Activated CD8-positive, alpha-beta memory T cell treated with anti-CD3 and anti-CD28 coated beads, Interleukin-2, amount 50 U/mL, for 48 hours (primary cell): ENCODE measurements at regions not wholly inside any gene's neighbourhood (a gene's known extent, or its start where the extent isn't known, plus 50 kb on each side); places are given as distances from the start of the nearest gene placed in this dataset.

Experiments
- DNase-seq: peaks from one replicate; pipeline ENCODE4 v3.0.0-alpha.2; 2020

DNA sequence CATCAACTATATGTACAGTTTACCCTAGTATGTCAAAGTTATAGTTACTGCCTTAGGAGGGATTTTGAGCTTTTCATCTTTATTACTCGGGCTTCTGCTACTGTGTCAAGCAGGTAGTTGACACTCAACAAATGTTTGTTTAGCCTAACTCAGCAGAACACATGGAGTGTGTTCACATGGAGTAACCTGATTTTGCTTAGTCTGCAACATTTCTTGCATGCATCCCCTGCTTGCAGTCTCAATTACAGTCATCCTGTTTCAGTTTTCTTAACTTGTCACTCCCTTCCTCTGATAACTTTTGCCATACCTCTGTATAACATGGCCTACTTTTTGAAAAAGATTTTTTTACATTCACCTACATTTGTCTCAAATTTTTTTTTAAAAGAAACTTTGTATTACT is 135.5 kb downstream of the NMUR2 start:
- DNase-seq, result no peak

DNA sequence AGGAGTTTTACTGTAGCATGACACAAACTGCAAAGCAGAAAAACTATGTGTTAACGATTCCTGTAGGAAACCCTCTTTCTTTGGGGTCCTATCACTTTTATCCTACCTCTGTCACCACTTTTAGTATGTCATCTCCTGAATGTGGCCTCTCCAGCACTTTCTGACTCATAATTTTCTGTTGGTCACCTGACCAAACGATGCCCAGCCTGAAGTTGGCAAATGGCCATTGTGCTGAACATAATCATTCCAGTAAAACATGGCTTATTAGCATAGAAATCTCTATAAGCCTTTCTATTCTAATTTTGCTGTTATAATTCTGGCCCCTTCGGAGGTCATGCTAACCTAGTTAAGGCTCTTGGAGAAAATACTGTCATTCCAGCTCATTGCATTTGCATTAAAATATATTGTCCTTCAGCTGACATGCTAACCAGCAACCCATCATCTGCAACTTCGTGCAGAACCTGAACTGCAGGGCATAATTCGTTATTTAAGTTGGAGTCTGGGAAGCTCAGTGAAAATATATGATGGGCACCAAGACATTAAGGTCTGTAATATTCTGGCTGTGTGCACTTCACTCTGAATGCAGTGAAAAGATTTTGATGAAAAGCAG is 140.3 kb downstream of the NMUR2 start:
- no peak for DNase-seq

DNA sequence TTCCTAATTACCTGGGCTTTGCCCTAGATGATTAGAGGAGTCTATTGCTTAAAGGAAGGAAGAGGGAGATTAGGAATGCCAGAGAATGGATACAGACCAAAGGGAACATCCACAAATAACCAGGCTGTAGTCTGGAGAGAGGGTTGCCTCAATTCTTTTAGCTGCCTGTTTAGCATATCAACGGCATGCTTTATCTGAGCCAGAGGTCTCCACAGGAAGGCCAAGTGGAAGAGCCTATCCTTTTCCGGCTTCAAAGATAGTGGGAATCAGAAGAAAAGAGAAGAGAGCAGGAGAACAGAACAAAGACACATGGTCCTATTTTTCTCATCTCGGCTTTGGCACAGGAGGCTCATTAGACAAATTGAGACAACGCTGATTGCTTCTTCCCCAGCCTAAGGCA is 142.4 kb downstream of the NMUR2 start:
- DNase-seq, result no peak

DNA sequence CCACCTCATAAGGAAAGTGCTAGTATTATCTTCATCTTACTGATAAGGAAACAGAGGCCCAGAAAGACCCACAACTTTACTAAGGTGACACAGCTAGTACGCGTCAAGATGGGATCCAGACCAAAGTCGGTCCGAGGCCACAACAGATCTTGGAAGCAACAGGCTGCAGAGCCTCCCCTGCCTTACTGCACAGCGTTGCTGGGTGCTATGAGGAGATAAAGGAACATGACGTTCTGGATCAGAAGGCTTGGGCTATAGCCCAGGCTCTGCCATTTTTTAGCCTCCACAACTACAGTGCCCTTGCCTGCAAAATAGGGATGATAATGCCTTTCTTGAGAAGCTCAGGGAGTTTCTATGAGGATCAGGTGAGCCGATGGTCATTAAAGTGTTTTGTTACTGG is 144.1 kb downstream of the NMUR2 start:
- no peak for DNase-seq

DNA sequence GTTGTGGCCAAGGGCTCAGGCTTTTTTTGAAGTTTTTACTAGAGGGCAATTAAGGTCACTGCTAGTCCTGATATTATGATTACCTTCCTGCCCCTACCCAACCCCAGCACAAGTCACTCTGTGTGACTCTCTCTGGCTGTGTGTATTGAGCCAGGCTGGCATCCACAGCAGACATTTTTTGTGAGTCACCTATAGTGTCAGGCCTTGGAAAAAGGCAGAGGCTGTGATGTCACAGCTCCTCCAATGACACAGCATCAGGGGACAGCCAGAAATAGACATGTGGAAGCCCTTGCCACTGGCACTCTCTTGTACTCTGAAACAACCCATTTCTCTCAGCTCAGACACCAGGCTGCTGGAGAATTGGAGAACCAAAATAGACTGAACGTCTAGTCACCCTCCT is 145.4 kb downstream of the NMUR2 start:
- no peak for DNase-seq

DNA sequence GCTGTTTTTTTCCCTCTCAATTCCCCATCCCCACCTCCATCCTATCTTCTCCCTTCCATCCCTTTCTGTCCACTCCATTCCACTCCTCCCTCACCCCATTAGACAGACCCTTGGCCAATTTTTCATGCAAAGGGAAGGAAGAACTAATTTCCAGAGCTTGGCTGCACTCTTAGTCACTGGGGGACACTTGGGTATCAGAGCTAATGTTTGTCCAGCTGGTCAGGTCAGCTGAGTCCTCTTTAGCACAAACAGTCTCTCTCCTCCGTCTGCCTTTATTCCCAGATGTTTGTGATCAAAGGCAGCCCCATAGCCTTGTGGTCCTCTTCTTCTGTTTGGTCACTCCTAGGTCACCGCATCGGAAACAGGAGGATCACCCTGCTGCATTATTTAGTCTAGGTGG is 148.5 kb downstream of the NMUR2 start:
- DNase-seq, result no peak

DNA sequence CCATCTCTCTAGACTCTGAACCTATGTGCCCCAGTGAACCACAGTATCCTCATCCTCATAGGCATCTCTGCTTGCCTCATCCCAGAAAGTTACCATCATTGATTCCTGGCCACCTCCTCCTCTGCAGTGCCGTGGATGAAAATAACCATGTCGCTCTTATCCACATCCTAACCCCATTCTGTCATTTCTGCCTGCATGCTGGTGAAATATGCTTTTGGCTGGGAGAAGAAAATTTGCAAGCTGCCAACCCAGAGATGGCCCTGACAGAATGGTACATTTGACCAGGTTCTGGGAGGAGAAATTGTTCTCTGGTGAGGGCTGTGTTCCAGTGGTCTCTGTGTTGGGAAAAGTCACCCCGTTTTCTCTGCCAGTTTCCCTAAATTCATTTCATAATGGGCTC is 149.7 kb downstream of the NMUR2 start:
- no peak for DNase-seq

DNA sequence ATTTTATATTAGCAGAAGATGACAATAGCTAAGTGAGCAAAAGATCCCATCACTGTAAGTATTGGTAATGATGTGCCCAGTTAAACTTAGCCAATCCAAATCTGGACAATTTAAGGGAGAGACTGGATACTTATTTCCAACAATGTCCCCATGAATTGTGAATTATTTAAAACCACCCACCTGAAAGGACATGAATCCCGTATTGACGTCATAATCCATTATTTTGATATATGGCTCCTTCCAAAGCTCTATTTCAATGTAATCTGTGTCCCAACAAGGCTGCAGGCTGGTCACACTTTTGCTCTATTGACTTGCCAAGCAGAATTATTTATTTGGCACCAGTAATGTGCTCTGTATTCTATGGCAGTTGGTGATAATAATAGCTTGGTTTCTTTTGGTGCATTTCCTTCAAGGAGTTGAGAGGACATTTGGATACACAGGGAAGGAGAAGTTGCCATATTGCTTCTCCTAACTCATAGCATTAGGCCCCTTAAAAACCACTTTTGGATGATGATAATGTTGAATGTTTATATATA is 157.2 kb downstream of the NMUR2 start:
- DNase-seq, result no peak

DNA sequence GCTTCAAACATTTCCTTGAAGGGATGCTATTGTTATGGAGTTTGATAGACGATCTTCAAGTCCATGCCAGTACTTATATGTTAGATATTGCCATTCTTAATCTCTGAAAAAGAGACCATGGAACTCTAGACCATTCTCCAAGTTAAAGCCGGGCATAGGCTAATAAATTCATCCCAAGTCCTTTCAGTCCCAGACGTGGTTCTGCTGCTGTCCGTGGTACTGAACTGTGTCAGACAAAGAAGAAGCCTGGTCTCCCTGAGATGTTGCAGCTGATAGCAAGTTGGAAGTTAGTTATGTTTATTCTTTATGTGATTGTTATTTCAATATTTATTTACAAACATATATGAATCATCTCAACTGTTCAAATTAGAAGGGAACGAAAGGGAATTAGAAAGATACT is 158.7 kb downstream of the NMUR2 start:
- DNase-seq, result no peak

DNA sequence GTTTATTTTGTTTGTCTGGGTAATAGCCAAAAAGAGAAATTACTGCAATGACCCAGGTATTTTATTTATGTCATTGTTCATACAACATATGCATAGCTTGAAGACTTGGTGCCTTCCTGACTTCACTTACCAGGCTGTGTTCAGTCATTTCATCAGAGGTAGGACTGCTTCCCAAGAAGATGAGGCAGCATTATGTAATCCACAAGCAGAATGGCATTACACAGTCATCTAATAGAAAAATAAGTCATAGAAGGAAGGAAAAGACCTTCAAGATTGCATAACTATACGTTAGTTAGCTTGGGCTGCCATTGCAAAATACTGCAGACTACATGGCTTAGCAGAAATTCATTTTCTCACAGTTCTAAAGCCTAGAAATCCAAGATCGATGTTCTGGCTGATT is 167.5 kb downstream of the NMUR2 start:
- no peak for DNase-seq

DNA sequence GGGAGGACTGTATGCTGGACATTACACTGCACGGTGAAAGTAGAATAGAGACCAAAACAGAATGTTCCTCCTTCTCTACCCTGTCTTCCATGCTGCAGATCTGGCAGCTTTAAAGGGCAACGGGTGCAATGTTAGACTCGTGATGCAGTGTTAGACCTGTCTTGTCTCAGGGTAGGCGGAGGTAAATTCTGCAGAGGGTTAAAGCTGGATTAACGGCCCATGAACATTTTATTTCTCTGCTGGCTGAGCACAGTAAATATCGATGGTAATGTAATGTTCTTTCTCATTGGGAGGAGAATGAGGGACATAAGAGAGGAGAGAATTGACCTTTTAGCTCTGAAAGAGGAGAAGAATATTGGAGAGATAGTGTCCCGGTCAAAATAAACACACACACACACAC is 178.9 kb downstream of the NMUR2 start:
- no peak for DNase-seq

DNA sequence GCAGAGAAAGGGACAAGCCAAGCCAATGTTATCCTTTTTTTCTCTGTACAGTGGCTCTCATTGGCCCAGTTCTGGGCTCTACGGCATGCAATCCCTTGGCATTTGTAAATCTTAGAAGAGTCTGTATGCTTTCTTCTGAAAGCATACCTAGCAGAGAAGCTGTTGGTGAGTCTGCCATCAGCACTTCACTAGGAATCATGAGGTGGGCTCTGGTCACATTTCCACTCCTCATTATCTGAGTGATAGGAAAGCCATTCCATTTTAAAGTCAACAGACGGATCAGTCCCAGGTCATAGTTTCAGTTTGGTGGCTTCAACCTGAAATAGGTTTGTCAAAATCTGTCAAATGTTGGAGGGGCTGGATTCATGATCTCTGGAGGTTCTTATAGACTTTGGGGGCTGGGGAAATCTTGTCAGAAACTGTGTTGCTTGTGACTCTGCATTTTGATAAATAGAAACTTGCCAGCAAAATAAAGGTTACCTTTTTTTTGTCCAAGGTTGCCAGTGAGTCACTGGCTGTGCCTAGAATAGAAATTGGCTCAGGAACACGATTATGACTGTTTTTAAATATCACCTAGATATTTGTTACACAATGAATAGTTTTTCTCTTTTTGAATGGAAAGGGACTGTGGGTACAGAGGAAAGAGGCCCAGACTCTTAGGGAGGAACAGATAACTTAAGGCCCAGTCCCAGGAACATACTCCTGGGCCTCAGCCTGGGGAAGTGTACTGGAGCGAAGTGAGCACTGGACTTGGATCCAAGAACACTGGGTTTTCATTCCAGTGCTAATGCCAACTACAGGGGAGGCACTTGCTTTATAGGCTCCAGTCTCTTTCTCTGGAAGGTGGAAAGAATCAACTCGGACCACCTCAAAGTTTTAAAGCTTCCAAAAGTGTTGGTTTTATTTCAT is 183.1 kb downstream of the NMUR2 start:
- DNase-seq, result no peak

DNA sequence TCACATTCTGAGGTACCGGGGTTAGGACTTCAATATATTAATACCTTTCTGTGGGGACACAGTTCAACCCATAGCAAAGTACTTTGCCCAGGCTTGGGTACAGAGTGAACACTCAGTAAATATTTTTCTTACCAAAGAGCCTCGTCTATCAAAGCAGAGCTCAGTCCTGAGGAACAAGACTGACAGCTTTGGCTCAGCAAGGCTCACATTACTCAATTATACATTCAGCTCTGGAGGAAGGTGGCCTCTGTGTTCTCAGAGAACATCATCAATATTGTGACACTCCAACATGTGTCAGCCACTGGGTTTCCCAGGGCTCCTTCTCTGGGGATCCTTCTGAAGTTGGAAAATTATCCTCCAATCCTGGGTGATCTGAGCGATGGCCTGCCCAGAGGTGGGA is 186.4 kb downstream of the NMUR2 start:
- DNase-seq, result no peak

DNA sequence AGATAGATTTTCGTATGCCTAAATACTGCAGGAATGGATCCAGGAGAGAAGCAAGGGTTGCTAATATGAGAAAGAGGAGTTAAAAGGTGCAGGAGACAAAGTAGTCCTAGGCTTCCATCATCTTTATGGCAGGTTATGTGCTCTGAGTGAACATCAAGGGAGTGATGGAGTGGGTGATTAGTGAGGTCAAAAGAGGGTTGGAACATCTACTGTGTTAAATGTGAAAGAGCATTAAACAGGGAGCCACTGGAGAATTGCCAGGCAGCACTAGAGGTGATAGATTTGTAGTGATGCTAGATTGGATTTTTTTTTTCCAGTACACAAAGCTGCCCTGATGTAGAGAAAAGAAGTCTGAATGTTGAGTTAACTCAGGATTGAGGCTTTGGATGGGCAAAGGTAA is 199.3 kb downstream of the NMUR2 start:
- no peak for DNase-seq

DNA sequence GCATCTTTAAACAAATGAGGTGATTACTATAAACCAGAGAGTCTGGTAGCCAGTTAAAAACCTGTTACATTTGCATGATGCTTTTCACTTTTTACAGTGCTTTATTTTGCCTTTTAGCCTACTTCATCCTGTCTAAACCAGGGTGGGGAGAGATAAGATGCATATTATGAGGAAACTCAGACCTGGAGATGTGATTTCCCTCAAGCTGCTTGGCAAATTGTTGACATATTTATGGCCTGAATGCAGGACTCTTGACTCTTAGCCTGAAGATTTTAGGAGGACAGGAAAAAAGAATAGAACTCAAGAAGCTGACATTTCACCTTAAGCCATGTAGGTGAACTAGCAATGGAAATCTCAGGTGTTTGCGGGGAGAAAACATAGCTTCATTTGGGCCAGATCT is 202.8 kb downstream of the NMUR2 start:
- DNase-seq, result no peak

DNA sequence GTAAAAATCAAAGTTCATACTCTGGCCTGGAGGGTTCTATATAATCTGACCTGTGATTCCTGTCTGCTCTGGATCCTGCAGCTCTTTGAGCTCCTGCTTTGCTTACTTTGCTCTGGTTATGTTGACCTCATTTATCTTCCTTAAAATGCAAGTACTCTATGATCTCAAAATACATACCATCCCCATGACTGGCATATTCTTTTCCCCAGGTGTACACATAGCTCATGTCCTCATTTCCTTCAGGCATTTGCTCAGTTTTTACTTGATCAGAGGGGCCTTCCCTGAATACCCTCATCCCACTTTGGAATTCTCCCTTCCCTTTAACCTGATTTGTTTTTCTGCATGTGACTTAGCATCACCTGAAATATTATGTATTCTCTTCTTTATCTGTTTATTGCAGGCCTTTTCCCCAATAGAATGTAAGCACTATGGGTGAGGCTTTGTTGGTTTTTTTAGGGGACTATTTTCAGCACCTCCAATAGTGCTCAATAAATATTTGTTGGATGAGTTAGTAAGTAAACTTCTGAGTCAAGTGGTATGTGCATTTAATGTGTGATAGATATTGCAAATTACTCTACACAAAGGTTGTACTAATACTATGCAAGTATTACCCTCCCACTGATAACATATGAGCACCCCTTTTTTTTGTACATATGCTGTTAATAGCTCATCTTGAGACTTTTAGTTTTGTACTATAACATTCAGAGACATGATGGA is 211.5 kb downstream of the NMUR2 start:
- no peak for DNase-seq

DNA sequence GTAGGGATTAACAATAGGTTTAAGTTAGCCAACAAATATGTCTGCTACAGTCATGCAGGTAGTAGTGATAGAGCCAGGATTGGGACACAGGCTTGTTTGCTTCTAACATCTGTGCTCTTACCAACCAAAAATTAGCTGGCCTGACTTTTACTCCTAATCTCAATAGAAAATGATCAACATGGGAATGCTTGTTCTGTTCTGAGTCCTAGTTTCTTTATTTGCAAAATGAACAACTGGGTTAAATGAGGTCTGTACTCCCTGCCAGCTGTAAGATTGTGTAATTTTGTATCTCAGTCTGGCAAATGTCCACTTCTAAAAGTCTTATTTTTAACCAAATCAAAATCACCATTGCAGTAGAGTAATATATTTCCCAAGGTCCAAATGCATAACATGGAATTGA is 216.8 kb downstream of the NMUR2 start:
- no peak for DNase-seq

DNA sequence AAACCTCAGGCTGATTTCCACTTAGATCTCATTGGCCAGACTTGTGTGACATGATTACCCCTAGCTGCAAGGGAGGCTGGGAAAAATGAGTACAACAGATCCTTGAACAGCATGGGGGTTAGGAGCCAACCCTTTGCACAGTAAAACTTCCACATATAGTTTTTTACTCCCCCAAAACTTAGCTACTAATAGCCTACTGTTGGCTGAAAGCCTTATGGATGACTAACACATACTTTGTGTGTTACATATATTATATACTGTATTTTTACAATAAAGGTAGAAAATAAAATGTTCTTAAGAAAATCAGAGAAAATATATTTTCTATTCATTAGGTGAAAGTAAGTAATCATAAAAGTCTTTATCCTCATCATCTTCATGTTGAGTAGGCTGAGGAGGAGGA is 217.4 kb downstream of the NMUR2 start:
- DNase-seq, result no peak

DNA sequence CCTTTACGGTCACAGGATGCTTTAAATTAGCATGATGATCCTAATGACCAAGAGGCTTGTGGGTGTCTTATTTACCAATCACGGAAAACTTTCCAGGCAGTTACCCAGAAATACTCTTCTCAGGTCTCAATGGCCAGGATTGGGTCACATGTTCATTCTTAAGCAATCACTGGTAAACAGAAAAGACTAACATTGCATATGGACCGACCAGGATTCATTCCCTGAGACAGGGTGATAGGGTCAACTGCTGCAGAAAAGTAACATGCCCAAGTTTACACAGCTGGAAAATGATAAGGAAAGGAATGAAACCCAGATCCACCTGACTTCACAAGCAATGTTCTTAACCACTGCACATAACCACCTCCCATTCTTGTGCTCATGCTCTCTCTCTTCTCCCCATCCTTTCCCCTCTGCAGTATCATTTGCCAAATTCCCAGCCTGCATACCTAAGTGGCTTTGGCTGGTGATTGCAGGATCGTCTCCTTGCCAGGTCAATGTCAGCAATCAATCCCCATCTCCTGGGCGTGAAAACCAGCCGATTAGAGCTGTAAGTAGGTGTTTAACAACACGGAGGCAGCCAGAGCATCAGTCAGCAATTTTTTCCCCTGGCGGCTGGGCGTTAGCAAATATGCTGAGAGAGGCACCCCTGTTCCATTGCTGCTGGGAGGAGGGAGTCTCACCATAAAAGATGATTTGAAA is 219.4 kb downstream of the NMUR2 start:
- no peak for DNase-seq

DNA sequence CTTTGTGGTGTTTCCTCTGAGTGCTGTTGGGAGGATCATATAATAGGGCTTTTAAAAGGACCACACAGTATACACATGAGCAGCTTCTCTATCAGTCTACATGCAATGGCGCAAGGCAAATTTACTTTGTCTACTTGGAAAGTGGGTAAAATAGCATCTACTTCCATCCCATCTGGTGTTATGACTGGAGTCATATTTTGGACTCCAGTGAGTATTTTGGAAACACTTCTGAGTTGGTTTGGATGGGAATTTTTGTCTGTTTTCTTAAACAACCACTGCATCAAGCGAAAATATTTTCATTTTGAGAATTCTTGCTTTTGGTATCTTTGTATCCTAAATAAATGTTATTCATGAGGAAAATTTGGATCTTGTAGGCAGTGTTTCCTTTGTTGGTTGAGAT is 220.8 kb downstream of the NMUR2 start:
- no peak for DNase-seq

DNA sequence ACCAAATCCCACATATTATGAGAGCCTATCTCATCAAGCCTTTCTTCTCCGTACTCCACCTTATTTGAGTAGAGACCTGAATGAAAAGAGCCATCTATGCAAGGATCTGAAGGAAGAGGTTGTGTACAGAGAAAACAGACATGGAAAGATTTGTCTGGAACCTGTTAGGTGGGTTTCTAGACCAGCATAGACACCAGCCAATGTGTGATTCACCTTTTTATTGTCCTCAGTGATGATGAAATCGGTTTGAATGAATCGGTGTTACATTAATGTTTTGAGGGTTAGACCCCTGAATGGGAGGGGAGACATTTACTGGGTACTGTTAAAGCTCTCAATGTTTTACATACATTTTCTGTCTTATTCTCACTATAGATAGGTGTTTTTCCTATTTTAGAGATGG is 223.6 kb downstream of the NMUR2 start:
- no peak for DNase-seq

DNA sequence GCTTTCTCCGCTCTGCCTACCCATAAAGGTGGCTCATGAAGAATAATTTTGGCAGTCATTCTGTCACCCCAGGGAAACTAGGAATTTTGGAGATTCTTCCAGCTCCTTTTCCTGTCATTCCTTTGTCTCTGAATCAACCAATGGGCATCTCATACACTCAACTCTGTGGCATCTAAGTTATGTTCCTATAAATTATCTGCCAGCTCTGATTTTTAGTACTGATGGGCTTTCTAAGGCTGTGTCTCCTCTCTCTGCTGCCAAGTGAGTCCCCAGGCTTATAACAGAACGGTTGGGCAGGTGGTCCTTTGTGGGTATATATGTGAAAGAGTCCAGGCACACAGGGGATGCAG is 226.8 kb downstream of the NMUR2 start:
- DNase-seq, result no peak

DNA sequence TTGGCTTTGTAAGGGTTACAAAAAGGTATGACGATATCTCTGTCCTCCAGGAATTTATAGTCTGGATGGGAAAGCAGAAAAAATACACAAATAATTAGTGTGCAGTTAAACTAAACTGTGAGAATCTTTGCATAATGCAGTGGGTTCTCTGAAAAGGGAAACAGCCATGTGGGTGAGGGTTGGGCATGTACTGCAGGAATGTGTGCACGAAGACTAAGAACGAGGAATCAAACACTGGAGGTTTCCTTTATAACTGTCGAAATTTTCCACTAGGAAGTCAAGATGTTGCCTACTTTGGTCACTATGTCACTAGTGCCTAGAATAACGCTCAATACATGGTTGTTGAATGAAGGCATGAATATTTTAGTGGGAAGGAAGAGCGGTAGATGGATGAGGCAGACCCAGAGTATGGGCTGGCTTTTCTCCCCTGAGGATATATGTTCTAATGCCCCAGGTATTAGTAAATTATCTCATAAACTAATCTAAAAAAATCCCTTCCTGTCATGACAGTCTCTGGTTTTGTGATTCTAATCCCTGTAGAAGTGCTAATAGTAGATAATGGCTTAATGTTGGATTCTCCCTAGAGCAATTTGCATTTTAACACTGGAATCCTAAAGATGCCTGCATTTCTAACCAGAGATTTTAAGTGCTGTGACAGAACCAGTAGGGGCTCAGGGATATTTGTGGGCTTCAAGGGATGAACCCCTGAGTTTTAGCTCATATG is 227.3 kb downstream of the NMUR2 start:
- no peak for DNase-seq
